ENCODE measurements at regions not wholly inside any gene's neighbourhood (a gene's known extent, or its start where the extent isn't known, plus 50 kb on each side); places are given as distances from the start of the nearest gene placed in this dataset.

DNA sequence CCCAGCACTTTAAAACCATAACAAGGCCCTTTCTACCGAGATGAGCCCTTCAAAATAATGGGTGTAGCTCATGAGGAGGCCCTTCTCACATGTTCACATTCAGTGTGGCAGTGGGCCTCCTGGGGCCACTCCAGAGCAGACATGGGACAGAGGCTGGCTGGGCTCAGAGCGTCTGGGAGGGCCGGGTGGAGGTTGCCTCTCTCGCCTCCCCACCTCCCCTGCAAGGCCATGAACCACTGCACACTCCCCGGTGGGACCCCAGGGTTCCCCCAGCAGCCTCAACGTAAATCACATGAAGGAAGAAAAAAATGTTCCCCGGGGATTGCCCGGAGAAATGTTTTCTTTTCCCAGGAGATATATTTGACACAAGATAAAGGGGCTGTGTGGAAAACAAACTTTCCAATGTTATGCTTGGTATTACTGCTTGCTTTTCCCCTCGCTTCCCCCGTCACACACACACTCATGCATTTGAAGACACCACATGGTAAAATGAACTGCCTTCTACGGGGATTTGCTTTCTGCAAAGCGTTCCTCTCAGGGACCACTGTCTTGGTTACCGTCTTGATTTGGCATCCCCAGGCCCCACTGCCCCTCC, 190.7 kb upstream of the CCND2 start:
- TF ChIP-seq EGR1 (IDR thresholded peaks at IDR 0.05): no peak
- TF ChIP-seq FOXM1 (IDR thresholded peaks at IDR 0.05; ENCODE audit: borderline replicate concordance, low read depth): no peak
- TF ChIP-seq TCF12 (IDR thresholded peaks at IDR 0.05; ENCODE audit: low read depth): no peak
- TF ChIP-seq CREB1 (IDR thresholded peaks at IDR 0.05; ENCODE audit: low read depth): no peak
- no peak for TF ChIP-seq EP300 (IDR thresholded peaks at IDR 0.05; ENCODE audit: borderline replicate concordance)
- no peak for TF ChIP-seq TEAD4 (IDR thresholded peaks at IDR 0.05)
- TF ChIP-seq, protein P1, sequence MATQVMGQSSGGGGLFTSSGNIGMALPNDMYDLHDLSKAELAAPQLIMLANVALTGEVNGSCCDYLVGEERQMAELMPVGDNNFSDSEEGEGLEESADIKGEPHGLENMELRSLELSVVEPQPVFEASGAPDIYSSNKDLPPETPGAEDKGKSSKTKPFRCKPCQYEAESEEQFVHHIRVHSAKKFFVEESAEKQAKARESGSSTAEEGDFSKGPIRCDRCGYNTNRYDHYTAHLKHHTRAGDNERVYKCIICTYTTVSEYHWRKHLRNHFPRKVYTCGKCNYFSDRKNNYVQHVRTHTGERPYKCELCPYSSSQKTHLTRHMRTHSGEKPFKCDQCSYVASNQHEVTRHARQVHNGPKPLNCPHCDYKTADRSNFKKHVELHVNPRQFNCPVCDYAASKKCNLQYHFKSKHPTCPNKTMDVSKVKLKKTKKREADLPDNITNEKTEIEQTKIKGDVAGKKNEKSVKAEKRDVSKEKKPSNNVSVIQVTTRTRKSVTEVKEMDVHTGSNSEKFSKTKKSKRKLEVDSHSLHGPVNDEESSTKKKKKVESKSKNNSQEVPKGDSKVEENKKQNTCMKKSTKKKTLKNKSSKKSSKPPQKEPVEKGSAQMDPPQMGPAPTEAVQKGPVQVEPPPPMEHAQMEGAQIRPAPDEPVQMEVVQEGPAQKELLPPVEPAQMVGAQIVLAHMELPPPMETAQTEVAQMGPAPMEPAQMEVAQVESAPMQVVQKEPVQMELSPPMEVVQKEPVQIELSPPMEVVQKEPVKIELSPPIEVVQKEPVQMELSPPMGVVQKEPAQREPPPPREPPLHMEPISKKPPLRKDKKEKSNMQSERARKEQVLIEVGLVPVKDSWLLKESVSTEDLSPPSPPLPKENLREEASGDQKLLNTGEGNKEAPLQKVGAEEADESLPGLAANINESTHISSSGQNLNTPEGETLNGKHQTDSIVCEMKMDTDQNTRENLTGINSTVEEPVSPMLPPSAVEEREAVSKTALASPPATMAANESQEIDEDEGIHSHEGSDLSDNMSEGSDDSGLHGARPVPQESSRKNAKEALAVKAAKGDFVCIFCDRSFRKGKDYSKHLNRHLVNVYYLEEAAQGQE (IDR thresholded peaks at IDR 0.05; ENCODE audit: low read depth): no peak
- TF ChIP-seq, protein P2, sequence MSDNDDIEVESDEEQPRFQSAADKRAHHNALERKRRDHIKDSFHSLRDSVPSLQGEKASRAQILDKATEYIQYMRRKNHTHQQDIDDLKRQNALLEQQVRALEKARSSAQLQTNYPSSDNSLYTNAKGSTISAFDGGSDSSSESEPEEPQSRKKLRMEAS (IDR thresholded peaks at IDR 0.05): no peak
- no peak for TF ChIP-seq CEBPB (IDR thresholded peaks at IDR 0.05)
- TF ChIP-seq NFIC (IDR thresholded peaks at IDR 0.05): no peak
- no peak for TF ChIP-seq TAF1 (IDR thresholded peaks at IDR 0.05; ENCODE audit: low read depth)
- TF ChIP-seq ZBTB7A (IDR thresholded peaks at IDR 0.05; ENCODE audit: low read depth): no peak
- TF ChIP-seq, protein P3, sequence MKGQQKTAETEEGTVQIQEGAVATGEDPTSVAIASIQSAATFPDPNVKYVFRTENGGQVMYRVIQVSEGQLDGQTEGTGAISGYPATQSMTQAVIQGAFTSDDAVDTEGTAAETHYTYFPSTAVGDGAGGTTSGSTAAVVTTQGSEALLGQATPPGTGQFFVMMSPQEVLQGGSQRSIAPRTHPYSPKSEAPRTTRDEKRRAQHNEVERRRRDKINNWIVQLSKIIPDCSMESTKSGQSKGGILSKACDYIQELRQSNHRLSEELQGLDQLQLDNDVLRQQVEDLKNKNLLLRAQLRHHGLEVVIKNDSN (IDR thresholded peaks at IDR 0.05): no peak
- no peak for TF ChIP-seq RAD21 (IDR thresholded peaks at IDR 0.05; ENCODE audit: low read depth)
- no peak for TF ChIP-seq YY1 (IDR thresholded peaks at IDR 0.05; ENCODE audit: low read depth)

DNA sequence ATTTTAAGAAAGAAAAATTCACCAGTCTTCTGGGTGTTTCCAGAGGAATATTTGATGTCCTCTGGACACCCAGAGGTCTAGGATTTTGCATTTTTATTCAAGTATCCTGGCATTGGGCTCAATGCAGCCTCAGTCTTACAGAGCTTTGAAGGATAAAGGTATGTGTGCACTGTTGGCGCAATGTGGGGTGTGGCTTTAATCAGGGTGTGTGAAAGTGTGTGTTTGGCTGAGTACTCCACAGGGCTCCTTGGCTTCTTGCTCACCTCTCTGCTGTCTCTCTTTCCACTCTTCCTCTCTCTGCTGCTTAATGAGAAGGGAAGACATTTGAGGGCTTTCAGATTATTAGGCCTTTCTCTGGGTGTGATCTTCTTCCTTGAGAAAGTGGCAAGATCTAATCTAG, 193.3 kb upstream of the CCND2 start:
- no peak for TF ChIP-seq TEAD4 (IDR thresholded peaks at IDR 0.05)
- TF ChIP-seq, protein P2 (IDR thresholded peaks at IDR 0.05): no peak
- TF ChIP-seq YY1 (IDR thresholded peaks at IDR 0.05; ENCODE audit: low read depth): no peak
- no peak for TF ChIP-seq ZBTB7A (IDR thresholded peaks at IDR 0.05; ENCODE audit: low read depth)
- TF ChIP-seq, protein P1 (IDR thresholded peaks at IDR 0.05; ENCODE audit: low read depth): no peak
- TF ChIP-seq EP300 (IDR thresholded peaks at IDR 0.05; ENCODE audit: borderline replicate concordance): no peak
- TF ChIP-seq, protein P3 (IDR thresholded peaks at IDR 0.05): no peak
- TF ChIP-seq TCF12 (IDR thresholded peaks at IDR 0.05; ENCODE audit: low read depth): no peak

DNA sequence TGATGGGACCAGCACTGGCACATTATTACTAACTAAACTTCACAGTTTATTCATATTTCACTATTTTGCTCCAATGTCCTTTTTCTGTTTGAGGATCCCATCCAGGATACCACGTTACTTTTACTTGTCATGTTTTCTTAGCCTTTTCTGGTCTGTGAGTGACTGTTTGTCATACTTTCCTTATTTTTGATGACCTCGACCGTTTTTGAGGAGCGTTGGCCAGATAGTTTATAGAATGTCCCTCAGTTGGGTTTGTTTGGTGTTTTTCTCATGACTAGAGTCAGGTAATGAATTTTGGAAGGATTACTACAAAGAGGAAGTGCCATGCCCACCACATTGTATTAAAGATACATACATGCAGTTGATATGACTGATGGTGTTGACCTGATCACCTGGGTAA, 199.4 kb upstream of the CCND2 start:
- TF ChIP-seq ZBTB7A (IDR thresholded peaks at IDR 0.05; ENCODE audit: low read depth) (no peak), EP300 (IDR thresholded peaks at IDR 0.05; ENCODE audit: borderline replicate concordance) (no peak), NFIC (IDR thresholded peaks at IDR 0.05) (no peak), TEAD4 (IDR thresholded peaks at IDR 0.05) (no peak), YY1 (IDR thresholded peaks at IDR 0.05; ENCODE audit: low read depth) (no peak), CEBPB (IDR thresholded peaks at IDR 0.05) (no peak), TCF12 (IDR thresholded peaks at IDR 0.05; ENCODE audit: low read depth) (no peak), RAD21 (IDR thresholded peaks at IDR 0.05; ENCODE audit: low read depth) (no peak), CREB1 (IDR thresholded peaks at IDR 0.05; ENCODE audit: low read depth) (no peak), EGR1 (IDR thresholded peaks at IDR 0.05) (no peak)
- TF ChIP-seq, protein P3 (IDR thresholded peaks at IDR 0.05): no peak
- TF ChIP-seq, protein P2 (IDR thresholded peaks at IDR 0.05): no peak
- TF ChIP-seq, protein P1 (IDR thresholded peaks at IDR 0.05; ENCODE audit: low read depth): no peak

DNA sequence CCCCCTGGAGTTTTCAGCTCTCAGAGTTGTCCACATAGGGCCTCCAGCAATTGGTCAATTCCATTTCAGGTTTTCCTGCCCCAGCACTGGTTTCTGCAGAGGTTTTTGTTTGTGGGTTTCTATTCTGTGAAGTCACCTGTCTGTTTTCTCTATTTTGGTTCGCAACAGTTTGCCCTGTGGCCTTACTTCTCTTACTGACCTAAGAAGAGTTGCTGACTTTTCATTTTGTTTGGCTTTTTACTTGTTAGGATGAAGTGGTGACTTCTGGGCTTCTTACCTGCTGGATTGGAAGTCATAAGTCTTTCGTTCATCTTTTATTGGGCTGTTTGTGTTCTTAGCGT, 196.4 kb upstream of the PARP11 start:
- TF ChIP-seq, protein P3 (IDR thresholded peaks at IDR 0.05): no peak
- no peak for TF ChIP-seq YY1 (IDR thresholded peaks at IDR 0.05; ENCODE audit: low read depth)
- TF ChIP-seq EP300 (IDR thresholded peaks at IDR 0.05; ENCODE audit: borderline replicate concordance): no peak
- TF ChIP-seq NFIC (IDR thresholded peaks at IDR 0.05): no peak
- no peak for TF ChIP-seq CREB1 (IDR thresholded peaks at IDR 0.05; ENCODE audit: low read depth)
- no peak for TF ChIP-seq RAD21 (IDR thresholded peaks at IDR 0.05; ENCODE audit: low read depth)
- no peak for TF ChIP-seq TEAD4 (IDR thresholded peaks at IDR 0.05)
- TF ChIP-seq, protein P1 (IDR thresholded peaks at IDR 0.05; ENCODE audit: low read depth): no peak
- TF ChIP-seq TCF12 (IDR thresholded peaks at IDR 0.05; ENCODE audit: low read depth): no peak
- TF ChIP-seq, protein P2 (IDR thresholded peaks at IDR 0.05): no peak
- no peak for TF ChIP-seq TAF1 (IDR thresholded peaks at IDR 0.05; ENCODE audit: low read depth)
